IMR-90 (cell line): ENCODE measurements at regions not wholly inside any gene's neighbourhood (a gene's known extent, or its start where the extent isn't known, plus 50 kb on each side); places are given as distances from the start of the nearest gene placed in this dataset.
A peak's percentile ranks its signal among the peaks of the same experiment; 100 is the strongest.

Experiments used
- ATAC-seq: fragments of 200-7000 bp; cut with Tn5 transposase; 2 replicates; pipeline ENCODE4 v1.9.1; 2020; ENCODE audit warnings: low read depth, mild to moderate bottlenecking, moderate library complexity
- BruUV-seq: library from RNA; stranded (reverse); fragments of 400-500 nt; replicated peaks from 2 replicates; lab custom pipeline; 2021; lab: Mats Ljungman, UMichigan
- CTCF ChIA-PET: fragments of 300-600 bp; formaldehyde crosslinking; extraction: SDS; loops from one replicate; lab custom pipeline; 2021; ENCODE audit warnings: antibody characterized with exemption; lab: Yijun Ruan, JAX
- POLR2A ChIA-PET: fragments of 300-600 bp; sonication (Branson Sonifier 250); formaldehyde crosslinking; loops from one replicate; lab custom pipeline; 2022; ENCODE audit warnings: antibody characterized with exemption; ENCODE audit not compliant: unreplicated experiment; lab: Charles Lee
- DNase-seq: peaks from one replicate; pipeline ENCODE4 v3.0.0; 2013
- H2AFZ ChIP-seq: replicated peaks from 2 replicates; pipeline ENCODE3; 2013; ENCODE audit warnings: low read length, mild to moderate bottlenecking; ENCODE audit not compliant: poor library complexity
- H2AK5ac ChIP-seq: 2 replicates; pipeline ENCODE4 v1.6.1; 2013; ENCODE audit warnings: low read depth, low read length, inconsistent platforms
- H2AK9ac ChIP-seq: replicated peaks from 2 replicates; pipeline ENCODE3; 2013; ENCODE audit warnings: mild to moderate bottlenecking, low read depth, low read length, moderate library complexity; ENCODE audit not compliant: poor library complexity
- H2BK120ac ChIP-seq: 2 replicates; pipeline ENCODE4 v1.6.1; 2013; ENCODE audit warnings: low read depth, low read length, inconsistent platforms
- H2BK15ac ChIP-seq: 3 replicates; pipeline ENCODE4 v1.6.1; 2013; ENCODE audit warnings: low read depth, low read length, inconsistent platforms
- H2BK20ac ChIP-seq: 2 replicates; pipeline ENCODE4 v1.6.1; 2013; ENCODE audit warnings: low read depth, mild to moderate bottlenecking, inconsistent platforms, low read length, moderate library complexity
- H2BK5ac ChIP-seq: 2 replicates; pipeline ENCODE4 v1.6.1; 2013; ENCODE audit warnings: mild to moderate bottlenecking, low read depth, low read length, inconsistent platforms; ENCODE audit not compliant: poor library complexity, severe bottlenecking
- H3K14ac ChIP-seq: replicated peaks from 2 replicates; pipeline ENCODE4 v1.6.1; 2013; ENCODE audit warnings: low read depth, low read length, inconsistent platforms
- H3K18ac ChIP-seq: 2 replicates; pipeline ENCODE4 v1.6.1; 2013; ENCODE audit warnings: low read depth, low read length, control low read depth
- H3K23ac ChIP-seq: 2 replicates; pipeline ENCODE4 v1.6.1; 2013; ENCODE audit warnings: low read depth, low read length, inconsistent platforms
- H3K27ac ChIP-seq: 2 replicates; pipeline ENCODE4 v1.5.1; 2013; ENCODE audit warnings: mild to moderate bottlenecking, control low read depth, low read length; ENCODE audit not compliant: insufficient read depth
- H3K27me3 ChIP-seq: 2 replicates; pipeline ENCODE4 v1.6.1; 2013; ENCODE audit warnings: low read length; ENCODE audit not compliant: control insufficient read depth, insufficient read depth
- H3K36me3 ChIP-seq: 2 replicates; pipeline ENCODE4 v1.6.1; 2013; ENCODE audit warnings: low read length, mixed read lengths; ENCODE audit not compliant: control insufficient read depth, insufficient read depth
- H3K4ac ChIP-seq: 2 replicates; pipeline ENCODE4 v1.6.1; 2013; ENCODE audit warnings: low read depth, low read length, inconsistent platforms
- H3K4me1 ChIP-seq: 2 replicates; pipeline ENCODE4 v1.6.1; 2013; ENCODE audit warnings: low read length, mixed read lengths; ENCODE audit not compliant: control insufficient read depth, insufficient read depth
- H3K4me2 ChIP-seq: 2 replicates; pipeline ENCODE4 v1.6.1; 2013; ENCODE audit warnings: low read depth, mild to moderate bottlenecking, control low read depth, low read length, moderate library complexity
- H3K4me3 ChIP-seq: 2 replicates; pipeline ENCODE4 v1.5.1; 2013; ENCODE audit warnings: low read depth, mild to moderate bottlenecking, control low read depth, low read length, moderate library complexity; ENCODE audit not compliant: insufficient read depth
- H3K56ac ChIP-seq: 2 replicates; pipeline ENCODE4 v1.6.1; 2013; ENCODE audit warnings: low read length, inconsistent platforms; ENCODE audit not compliant: insufficient read depth; ENCODE audit errors: extremely low read depth
- H3K79me1 ChIP-seq, 2 experiments: 2 replicates each; pipeline ENCODE4 v1.6.1; 2013; ENCODE audit warnings: low read length in 2 of 2, inconsistent platforms in 1 of 2, low read depth in 1 of 2
- H3K9ac ChIP-seq: 2 replicates; pipeline ENCODE4 v1.6.1; 2013; ENCODE audit warnings: low read depth, low read length, control low read depth
- H3K9me1 ChIP-seq: 2 replicates; pipeline ENCODE4 v1.6.1; 2013; ENCODE audit warnings: low read length, inconsistent platforms; ENCODE audit not compliant: insufficient read depth
- H3K9me3 ChIP-seq: 2 replicates; pipeline ENCODE4 v1.6.1; 2013; ENCODE audit warnings: low read length; ENCODE audit not compliant: control insufficient read depth, insufficient read depth
- H4K20me1 ChIP-seq: 2 replicates; pipeline ENCODE4 v1.6.1; 2013; ENCODE audit warnings: low read length, inconsistent platforms; ENCODE audit not compliant: insufficient read depth
- H4K5ac ChIP-seq: 2 replicates; pipeline ENCODE4 v1.6.1; 2013; ENCODE audit warnings: mild to moderate bottlenecking, low read depth, low read length, control low read depth
- H4K8ac ChIP-seq, 2 experiments: 2 replicates each; pipeline ENCODE4 v1.6.1; 2013; ENCODE audit warnings: low read depth in 2 of 2, low read length in 2 of 2, control low read depth in 1 of 2, inconsistent platforms in 1 of 2
- H4K91ac ChIP-seq: 2 replicates; pipeline ENCODE4 v1.6.1; 2013; ENCODE audit warnings: low read depth, low read length, inconsistent platforms; ENCODE audit not compliant: insufficient read depth
- CTCF ChIP-seq: conservative IDR thresholded peaks from 2 replicates; pipeline ENCODE4 v1.5.1; 2012; ENCODE audit warnings: mild to moderate bottlenecking, low read depth, low read length, improper control_type of control experiment
- MAFK ChIP-seq: IDR thresholded peaks from 2 replicates; pipeline ENCODE4 v1.6.1; 2012; ENCODE audit warnings: low read depth, low read length, improper control_type of control experiment
- RCOR1 ChIP-seq: IDR thresholded peaks from 2 replicates; pipeline ENCODE4 v1.6.1; 2012; ENCODE audit warnings: mild to moderate bottlenecking, low read length, improper control_type of control experiment; ENCODE audit not compliant: insufficient replicate concordance
- WGBS, 2 experiments: methylation state at CpG; one replicate each; pipeline versions ENCODE4 v1.1.5 to v1.1.7; 2013; ENCODE audit warnings: missing lambda C conversion rate in 2 of 2; ENCODE audit not compliant: insufficient read length in 1 of 2; ENCODE audit errors: extremely low coverage in 2 of 2; 5-methylcytosine and 5-hydroxymethylcytosine counted together
- dilution Hi-C: fragments of 300-500 bp; cut with HindIII; formaldehyde crosslinking; loops from one replicate; pipeline ENCODE4 v1.14.3; 2018; ENCODE audit warnings: low sequenced_read_pairs; ENCODE audit not compliant: unreplicated experiment
- in situ Hi-C: fragments of 300-500 bp; cut with MboI; formaldehyde crosslinking; loops from 3 replicates; pipeline ENCODE4 v1.14.3; 2019; ENCODE audit warnings: low sequenced_read_pairs, inconsistent platforms, mixed read lengths
- intact Hi-C: fragments of 100-400 bp; cut with micrococcal nuclease; formaldehyde crosslinking; loops from 2 replicates; pipeline ENCODE4 v1.10.0; 2022

GRCh38 chr2:217743407-217743806 is 259.4 kb downstream of the TNS1 start:
- H2BK20ac ChIP-seq: no peak overlapping the region
- no peak overlapping the region for H3K9ac ChIP-seq
- no CpG with 5 or more reads among the region's 2 CpGs for WGBS, 2 experiments
- H3K4me2 ChIP-seq: no peak overlapping the region
- no peak for ATAC-seq
- H3K79me1 ChIP-seq: no peaks in the 10 kb centered on the region
- no peaks in the 10 kb centered on the region for H4K20me1 ChIP-seq
- H3K27ac ChIP-seq: no peak overlapping the region
- dilution Hi-C loops (no loop called here), intact Hi-C loops (no loop called here), in situ Hi-C loops (no loop called here)
- POLR2A ChIA-PET: no interaction called here
- no TSS peak for BruUV-seq
- no peak overlapping the region for H2AK9ac ChIP-seq
- H3K27me3 ChIP-seq: no peaks in the 10 kb centered on the region
- H2BK5ac ChIP-seq: no peak overlapping the region
- no peak overlapping the region for H2AFZ ChIP-seq
- TF ChIP-seq CTCF (no peak), RCOR1 (no peak), MAFK (no peak)
- no peak for DNase-seq
- H3K36me3 ChIP-seq: no peaks in the 10 kb centered on the region
- no peak overlapping the region for H2AK5ac ChIP-seq
- no peak overlapping the region for H3K14ac ChIP-seq
- H3K9me1 ChIP-seq: peaks cover 4% of the 10 kb centered on the region; the same call in 1 of the 2 replicates
- CTCF ChIA-PET: no interaction called here
- H4K8ac ChIP-seq: no peak overlapping the region
- peaks cover 2% of the 10 kb centered on the region; the same call in 1 of the 2 replicates for H3K9me3 ChIP-seq
- H4K5ac ChIP-seq: no peak overlapping the region
- no peak overlapping the region for H3K56ac ChIP-seq
- no peak overlapping the region for H4K91ac ChIP-seq
- 0 out of 2 replicates have a peak overlapping the region, but pooled peaks have one; percentile 27 for H3K4ac ChIP-seq
- no peak overlapping the region for H3K4me3 ChIP-seq
- no peak overlapping the region for H2BK15ac ChIP-seq
- no peak overlapping the region for H2BK120ac ChIP-seq
- no peak overlapping the region for H3K23ac ChIP-seq
- H3K18ac ChIP-seq: no peak overlapping the region
- H3K4me1 ChIP-seq: peaks cover 7% of the 10 kb centered on the region
